ENCODE measurements at regions not wholly inside any gene's neighbourhood (a gene's known extent, or its start where the extent isn't known, plus 50 kb on each side); places are given as distances from the start of the nearest gene placed in this dataset.

DNA sequence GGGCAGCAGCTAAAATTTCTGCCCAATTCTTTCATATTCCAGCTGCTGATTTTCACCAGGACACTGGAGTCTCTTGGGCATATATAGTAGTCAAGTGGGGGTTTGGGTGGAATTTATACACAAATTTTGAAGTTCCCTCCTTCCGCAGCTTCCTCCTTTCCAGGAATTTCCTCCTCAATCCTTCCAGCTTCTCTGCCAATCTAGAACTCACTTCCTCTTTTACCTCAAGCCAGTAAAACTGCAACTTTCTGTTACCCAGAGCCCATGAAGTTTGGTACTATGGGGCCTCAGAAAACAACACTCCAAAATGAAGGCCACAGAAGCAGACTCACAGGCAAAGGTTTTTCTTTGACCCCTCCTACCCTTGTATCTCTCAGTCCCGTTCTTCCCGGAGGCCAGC, 51.7 kb upstream of the G2E3 start:
- TF ChIP-seq EZH2phosphoT487 (IDR thresholded peaks at IDR 0.05; ENCODE audit: borderline replicate concordance, low read depth): no peak
- TF ChIP-seq, protein P1, sequence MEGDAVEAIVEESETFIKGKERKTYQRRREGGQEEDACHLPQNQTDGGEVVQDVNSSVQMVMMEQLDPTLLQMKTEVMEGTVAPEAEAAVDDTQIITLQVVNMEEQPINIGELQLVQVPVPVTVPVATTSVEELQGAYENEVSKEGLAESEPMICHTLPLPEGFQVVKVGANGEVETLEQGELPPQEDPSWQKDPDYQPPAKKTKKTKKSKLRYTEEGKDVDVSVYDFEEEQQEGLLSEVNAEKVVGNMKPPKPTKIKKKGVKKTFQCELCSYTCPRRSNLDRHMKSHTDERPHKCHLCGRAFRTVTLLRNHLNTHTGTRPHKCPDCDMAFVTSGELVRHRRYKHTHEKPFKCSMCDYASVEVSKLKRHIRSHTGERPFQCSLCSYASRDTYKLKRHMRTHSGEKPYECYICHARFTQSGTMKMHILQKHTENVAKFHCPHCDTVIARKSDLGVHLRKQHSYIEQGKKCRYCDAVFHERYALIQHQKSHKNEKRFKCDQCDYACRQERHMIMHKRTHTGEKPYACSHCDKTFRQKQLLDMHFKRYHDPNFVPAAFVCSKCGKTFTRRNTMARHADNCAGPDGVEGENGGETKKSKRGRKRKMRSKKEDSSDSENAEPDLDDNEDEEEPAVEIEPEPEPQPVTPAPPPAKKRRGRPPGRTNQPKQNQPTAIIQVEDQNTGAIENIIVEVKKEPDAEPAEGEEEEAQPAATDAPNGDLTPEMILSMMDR (IDR thresholded peaks at IDR 0.05): no peak
- no peak for TF ChIP-seq POLR2AphosphoS5 (IDR thresholded peaks at IDR 0.05; ENCODE audit: low read depth, low read length)

All from SK-N-SH (cell line).